OCI-LY3 (cell line): ENCODE measurements at regions not wholly inside any gene's neighbourhood (a gene's known extent, or its start where the extent isn't known, plus 50 kb on each side); places are given as distances from the start of the nearest gene placed in this dataset.
"Not testable (repeated sequence)": the region's sequence is repeated elsewhere in the genome, so short reads cannot be mapped to it uniquely, and the experiment has no call there.

Source experiments
- CTCF ChIP-seq: fragments of 200-600, 300-600 bp; sonication (generic); IDR thresholded peaks from 2 replicates; pipeline ENCODE4 v1.5.1; 2014; ENCODE audit warnings: antibody characterized with exemption, low read length, low read depth
- EZH2phosphoT487 ChIP-seq: fragments of 200-600 bp; shearing (Covaris generic); IDR thresholded peaks from 2 replicates; pipeline ENCODE4 v1.6.1; 2018; ENCODE audit warnings: antibody characterized with exemption, mixed run types, low read depth

GRCh38 chr21:6545288-6545687, 3976.1 kb upstream of the TPTE start:
- not testable (repeated sequence) for TF ChIP-seq CTCF, EZH2phosphoT487
